Neural crest cell (in vitro differentiated cells): ENCODE measurements at regions not wholly inside any gene's neighbourhood (a gene's known extent, or its start where the extent isn't known, plus 50 kb on each side); places are given as distances from the start of the nearest gene placed in this dataset.
A peak's percentile ranks its signal among the peaks of the same experiment; 100 is the strongest.

ENCODE experiments used
- DNase-seq: peaks from one replicate; pipeline ENCODE4 v3.0.0; 2021; ENCODE audit warnings: low read depth, mixed read lengths, low spot score
- H3K27ac Mint-ChIP-seq: one replicate; pipeline ENCODE4 v1.8.0; 2021; ENCODE audit warnings: mild to moderate bottlenecking, mixed read lengths; ENCODE audit not compliant: unreplicated experiment
- H3K27me3 Mint-ChIP-seq: 2 replicates; pipeline ENCODE4 v1.8.0; 2021; ENCODE audit warnings: low read depth, mild to moderate bottlenecking, mixed read lengths
- H3K36me3 Mint-ChIP-seq: 2 replicates; pipeline ENCODE4 v1.8.0; 2021; ENCODE audit warnings: low read depth, mild to moderate bottlenecking, mixed read lengths
- H3K4me1 Mint-ChIP-seq: 2 replicates; pipeline ENCODE4 v1.8.0; 2021; ENCODE audit warnings: mixed read lengths
- H3K4me3 Mint-ChIP-seq: one replicate; pipeline ENCODE4 v1.8.0; 2021; ENCODE audit warnings: mild to moderate bottlenecking, mixed read lengths
- H3K9me3 Mint-ChIP-seq: 2 replicates; pipeline ENCODE4 v1.8.0; 2021; ENCODE audit warnings: mixed read lengths
- TF ChIP-seq, protein P1 (sequence below): fragments of 200-600 bp; sonication (generic); conservative IDR thresholded peaks from 2 replicates; pipeline ENCODE4 v1.5.0; 2021; ENCODE audit warnings: antibody characterized with exemption, mild to moderate bottlenecking

DNA sequence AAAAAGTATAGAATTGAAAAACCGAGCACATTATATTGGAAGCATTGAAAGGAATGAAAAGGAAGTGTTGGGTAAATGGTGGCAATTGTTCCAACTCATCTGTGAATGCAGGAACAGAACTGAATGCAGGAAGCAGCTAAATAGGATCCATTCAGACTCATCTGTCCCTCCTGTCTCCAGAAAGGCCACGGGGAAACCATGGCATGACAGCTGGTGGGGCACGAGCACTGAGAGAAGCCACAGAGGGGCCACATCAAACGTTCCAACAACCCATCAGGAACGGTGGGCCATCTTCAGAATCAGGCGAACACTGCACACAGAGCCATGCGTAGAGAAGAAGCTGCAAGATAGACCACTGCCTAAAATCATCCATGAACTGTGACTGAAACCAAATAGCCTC is 138.5 kb upstream of the SLC35G4 start:
- peaks cover 9% of the 10 kb centered on the region for H3K36me3 Mint-ChIP-seq
- H3K9me3 Mint-ChIP-seq = peaks cover 6% of the 10 kb centered on the region
- H3K27me3 Mint-ChIP-seq = no peaks in the 10 kb centered on the region
- H3K27ac Mint-ChIP-seq = no peak overlapping the region
- no peak overlapping the region for H3K4me3 Mint-ChIP-seq
- DNase-seq = no peak
- H3K4me1 Mint-ChIP-seq = peaks cover 22% of the 10 kb centered on the region
- TF ChIP-seq, protein P1, sequence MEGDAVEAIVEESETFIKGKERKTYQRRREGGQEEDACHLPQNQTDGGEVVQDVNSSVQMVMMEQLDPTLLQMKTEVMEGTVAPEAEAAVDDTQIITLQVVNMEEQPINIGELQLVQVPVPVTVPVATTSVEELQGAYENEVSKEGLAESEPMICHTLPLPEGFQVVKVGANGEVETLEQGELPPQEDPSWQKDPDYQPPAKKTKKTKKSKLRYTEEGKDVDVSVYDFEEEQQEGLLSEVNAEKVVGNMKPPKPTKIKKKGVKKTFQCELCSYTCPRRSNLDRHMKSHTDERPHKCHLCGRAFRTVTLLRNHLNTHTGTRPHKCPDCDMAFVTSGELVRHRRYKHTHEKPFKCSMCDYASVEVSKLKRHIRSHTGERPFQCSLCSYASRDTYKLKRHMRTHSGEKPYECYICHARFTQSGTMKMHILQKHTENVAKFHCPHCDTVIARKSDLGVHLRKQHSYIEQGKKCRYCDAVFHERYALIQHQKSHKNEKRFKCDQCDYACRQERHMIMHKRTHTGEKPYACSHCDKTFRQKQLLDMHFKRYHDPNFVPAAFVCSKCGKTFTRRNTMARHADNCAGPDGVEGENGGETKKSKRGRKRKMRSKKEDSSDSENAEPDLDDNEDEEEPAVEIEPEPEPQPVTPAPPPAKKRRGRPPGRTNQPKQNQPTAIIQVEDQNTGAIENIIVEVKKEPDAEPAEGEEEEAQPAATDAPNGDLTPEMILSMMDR = no peak

DNA sequence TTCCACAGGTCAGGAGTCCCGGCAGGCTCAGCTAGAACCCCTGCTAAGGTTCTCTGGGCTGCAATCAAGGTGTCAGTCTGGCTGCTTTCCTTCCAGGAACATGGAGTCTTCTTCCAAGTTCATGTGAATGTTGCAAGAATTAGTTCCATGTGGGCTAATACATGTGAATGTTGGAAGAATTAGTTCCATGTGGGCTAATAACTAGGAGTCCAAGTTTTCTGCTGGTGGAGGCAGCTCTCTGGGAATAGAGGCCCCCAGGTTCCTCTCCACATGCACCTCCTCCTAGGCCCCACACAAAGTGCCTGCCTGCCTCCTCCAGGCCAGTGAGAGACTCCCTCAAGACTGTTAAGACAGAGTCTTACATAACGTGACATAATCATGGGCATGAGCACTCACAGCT is 140.8 kb upstream of the SLC35G4 start:
- Mint-ChIP-seq H3K4me1 (peaks cover 22% of the 10 kb centered on the region), H3K27ac (no peak overlapping the region), H3K4me3 (no peak overlapping the region), H3K36me3 (no peaks in the 10 kb centered on the region), H3K9me3 (peaks cover 4% of the 10 kb centered on the region), H3K27me3 (no peaks in the 10 kb centered on the region)
- DNase-seq = no peak
- TF ChIP-seq, protein P1 = no peak

DNA sequence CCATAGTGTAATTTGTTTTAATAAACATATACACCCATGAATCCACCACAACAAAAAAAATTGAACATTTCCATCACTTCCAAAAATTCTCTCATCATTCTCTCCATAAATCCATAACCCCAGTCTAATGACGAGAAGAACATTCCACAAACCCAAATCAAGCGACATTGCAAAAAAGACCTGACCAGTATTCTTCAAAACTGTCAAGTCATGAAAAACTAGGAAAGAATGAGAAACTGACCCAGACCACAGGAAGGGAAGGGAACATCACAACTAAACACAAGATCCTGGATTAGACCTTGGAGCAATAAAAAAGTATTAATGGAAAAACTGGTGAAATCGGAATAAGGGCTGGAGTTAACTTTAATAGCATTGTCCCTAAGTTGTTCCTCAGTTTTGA is 141.3 kb upstream of the SLC35G4 start:
- Mint-ChIP-seq H3K27ac (peak overlapping the region; percentile 23), H3K36me3 (no peaks in the 10 kb centered on the region), H3K9me3 (peaks cover 4% of the 10 kb centered on the region), H3K4me1 (peaks cover 22% of the 10 kb centered on the region), H3K27me3 (no peaks in the 10 kb centered on the region), H3K4me3 (no peak overlapping the region)
- no peak for DNase-seq
- TF ChIP-seq, protein P1 = no peak

DNA sequence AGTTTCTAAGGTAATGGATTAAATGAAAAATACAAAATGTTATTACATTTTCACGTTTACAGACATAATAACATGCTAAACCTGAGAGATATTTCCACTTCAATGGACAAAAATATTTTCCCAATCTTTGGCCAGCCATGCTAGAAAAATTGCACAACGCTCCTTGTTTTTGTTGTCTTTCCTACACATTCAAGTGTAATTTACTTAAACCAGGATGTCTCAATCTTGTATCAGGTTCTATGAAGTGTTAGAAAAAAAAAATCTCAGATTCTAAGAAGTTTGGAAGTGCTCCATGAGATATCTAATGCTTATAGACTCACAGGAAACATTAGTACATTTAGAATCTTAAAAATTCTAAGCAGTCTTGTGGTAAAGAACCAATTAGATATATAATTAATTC is 141.8 kb upstream of the SLC35G4 start:
- TF ChIP-seq, protein P1 = no peak
- no peaks in the 10 kb centered on the region for H3K36me3 Mint-ChIP-seq
- peaks cover 4% of the 10 kb centered on the region for H3K9me3 Mint-ChIP-seq
- H3K4me3 Mint-ChIP-seq = no peak overlapping the region
- no peaks in the 10 kb centered on the region for H3K27me3 Mint-ChIP-seq
- no peak for DNase-seq
- no peak overlapping the region for H3K27ac Mint-ChIP-seq
- peaks cover 22% of the 10 kb centered on the region for H3K4me1 Mint-ChIP-seq

DNA sequence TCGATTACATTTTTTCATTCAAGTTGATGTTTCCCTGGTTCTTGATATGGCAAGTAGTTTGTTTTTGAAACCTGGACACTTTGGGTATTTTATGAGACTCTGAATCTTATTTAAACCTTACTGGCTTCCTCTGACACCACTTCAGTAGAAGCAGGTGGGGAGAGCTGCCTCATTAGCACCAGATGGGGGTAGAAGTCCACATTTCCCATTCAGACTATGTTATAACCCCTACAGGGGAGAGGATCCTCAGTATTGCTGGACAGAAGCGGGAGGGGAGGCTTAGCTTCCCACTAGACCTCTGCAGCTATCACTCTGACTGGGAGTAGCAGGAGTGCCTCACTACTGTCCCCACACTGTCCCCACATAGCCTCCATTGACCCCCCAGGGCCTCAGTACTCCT is 145.3 kb upstream of the SLC35G4 start:
- H3K4me1 Mint-ChIP-seq = no peaks in the 10 kb centered on the region

More for the DNA sequence above, 145.3 kb upstream of the SLC35G4 start:
- TF ChIP-seq, protein P1 = no peak
- Mint-ChIP-seq H3K27me3 (no peaks in the 10 kb centered on the region), H3K4me3 (no peak overlapping the region), H3K27ac (no peak overlapping the region), H3K9me3 (peaks cover 5% of the 10 kb centered on the region), H3K36me3 (no peaks in the 10 kb centered on the region)
- no peak for DNase-seq
